ENCODE measurements at regions not wholly inside any gene's neighbourhood (a gene's known extent, or its start where the extent isn't known, plus 50 kb on each side); places are given as distances from the start of the nearest gene placed in this dataset.

DNA sequence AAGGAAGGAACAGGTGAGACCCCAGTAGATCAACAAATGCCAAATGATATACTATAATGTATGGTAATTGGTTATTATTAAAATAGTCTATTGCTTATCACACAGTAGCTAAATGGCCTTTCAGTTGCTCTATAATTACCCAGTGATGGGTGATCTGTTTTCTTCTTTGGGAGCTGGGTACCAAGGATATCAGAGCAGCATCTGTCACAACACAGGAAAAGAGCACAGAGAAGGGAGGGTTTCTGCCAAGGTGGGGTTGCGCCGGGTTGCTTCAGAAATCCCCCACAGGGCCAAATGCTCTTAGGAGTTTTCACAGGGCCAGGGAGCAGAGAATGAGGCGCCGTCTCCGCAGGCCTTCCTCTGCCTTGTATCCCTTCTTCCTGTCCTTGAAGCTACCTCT lies 469.4 kb downstream of the INSC start:
- no peak for TF ChIP-seq EZH2 (IDR thresholded peaks at IDR 0.05; ENCODE audit: borderline replicate concordance)
- TF ChIP-seq, protein P1, sequence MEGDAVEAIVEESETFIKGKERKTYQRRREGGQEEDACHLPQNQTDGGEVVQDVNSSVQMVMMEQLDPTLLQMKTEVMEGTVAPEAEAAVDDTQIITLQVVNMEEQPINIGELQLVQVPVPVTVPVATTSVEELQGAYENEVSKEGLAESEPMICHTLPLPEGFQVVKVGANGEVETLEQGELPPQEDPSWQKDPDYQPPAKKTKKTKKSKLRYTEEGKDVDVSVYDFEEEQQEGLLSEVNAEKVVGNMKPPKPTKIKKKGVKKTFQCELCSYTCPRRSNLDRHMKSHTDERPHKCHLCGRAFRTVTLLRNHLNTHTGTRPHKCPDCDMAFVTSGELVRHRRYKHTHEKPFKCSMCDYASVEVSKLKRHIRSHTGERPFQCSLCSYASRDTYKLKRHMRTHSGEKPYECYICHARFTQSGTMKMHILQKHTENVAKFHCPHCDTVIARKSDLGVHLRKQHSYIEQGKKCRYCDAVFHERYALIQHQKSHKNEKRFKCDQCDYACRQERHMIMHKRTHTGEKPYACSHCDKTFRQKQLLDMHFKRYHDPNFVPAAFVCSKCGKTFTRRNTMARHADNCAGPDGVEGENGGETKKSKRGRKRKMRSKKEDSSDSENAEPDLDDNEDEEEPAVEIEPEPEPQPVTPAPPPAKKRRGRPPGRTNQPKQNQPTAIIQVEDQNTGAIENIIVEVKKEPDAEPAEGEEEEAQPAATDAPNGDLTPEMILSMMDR (IDR thresholded peaks at IDR 0.05; ENCODE audit: poor library complexity) = no peak
- no peak for TF ChIP-seq EZH2phosphoT487 (IDR thresholded peaks at IDR 0.05; ENCODE audit: low read depth, severe bottlenecking, unreplicated experiment)
